Femur (tissue), 1 donor: ENCODE measurements at regions not wholly inside any gene's neighbourhood (a gene's known extent, or its start where the extent isn't known, plus 50 kb on each side); places are given as distances from the start of the nearest gene placed in this dataset.
"Not testable (repeated sequence)": the region's sequence is repeated elsewhere in the genome, so short reads cannot be mapped to it uniquely, and the experiment has no call there.

Source experiments
- DNase-seq: peaks from one replicate; pipeline ENCODE4 v3.0.0-alpha.2; 2017

- no peak for DNase-seq
These were observed 148.8 kb upstream of the SFSWAP start for GRCh38 chr12:131561891-131562684.

- DNase-seq: not testable (repeated sequence)
These were observed 146.7 kb upstream of the SFSWAP start for GRCh38 chr12:131564138-131564727.

- DNase-seq: no peak
These were observed 146.0 kb upstream of the SFSWAP start for GRCh38 chr12:131564845-131565244.

GRCh38 chr12:131565267-131566015, 145.4 kb upstream of the SFSWAP start:
- DNase-seq: no peak

GRCh38 chr12:131568336-131568735, 142.6 kb upstream of the SFSWAP start:
- DNase-seq: no peak

GRCh38 chr12:131570596-131570995, 140.3 kb upstream of the SFSWAP start:
- no peak for DNase-seq

- no peak for DNase-seq
These were observed 139.1 kb upstream of the SFSWAP start for GRCh38 chr12:131571827-131572226.

- no peak for DNase-seq
These were observed 138.3 kb upstream of the SFSWAP start for GRCh38 chr12:131572626-131573025.

GRCh38 chr12:131573631-131574394, 137.1 kb upstream of the SFSWAP start:
- no peak for DNase-seq

GRCh38 chr12:131574395-131574771, 136.5 kb upstream of the SFSWAP start:
- no peak for DNase-seq

- no peak for DNase-seq
These were observed 135.5 kb upstream of the SFSWAP start for GRCh38 chr12:131575371-131575770.

- not testable (repeated sequence) for DNase-seq
These were observed 134.2 kb upstream of the SFSWAP start for GRCh38 chr12:131576734-131577133.

- no peak for DNase-seq
These were observed 133.1 kb upstream of the SFSWAP start for GRCh38 chr12:131577766-131578165.

- no peak for DNase-seq
These were observed 131.9 kb upstream of the SFSWAP start for GRCh38 chr12:131578828-131579470.

GRCh38 chr12:131583090-131583712, 127.7 kb upstream of the SFSWAP start:
- no peak for DNase-seq

GRCh38 chr12:131586269-131586668, 124.6 kb upstream of the SFSWAP start:
- no peak for DNase-seq

- no peak for DNase-seq
These were observed 124.1 kb upstream of the SFSWAP start for GRCh38 chr12:131586761-131587160.

- no peak for DNase-seq
These were observed 123.3 kb upstream of the SFSWAP start for GRCh38 chr12:131587565-131587964.

GRCh38 chr12:131589221-131589897, 121.5 kb upstream of the SFSWAP start:
- DNase-seq: no peak

GRCh38 chr12:131589966-131590365, 120.9 kb upstream of the SFSWAP start:
- no peak for DNase-seq

GRCh38 chr12:131591136-131591535, 119.8 kb upstream of the SFSWAP start:
- no peak for DNase-seq
